ENCODE measurements at regions not wholly inside any gene's neighbourhood (a gene's known extent, or its start where the extent isn't known, plus 50 kb on each side); places are given as distances from the start of the nearest gene placed in this dataset.

GRCh38 chr18:14942275-14942674, 194.3 kb downstream of the ANKRD30B start:
- Histone ChIP-seq H3K27ac (ENCODE audit: low read length) (no peak overlapping the region), H3K36me3 (ENCODE audit: control insufficient read depth, insufficient read depth, low read length) (no peaks in the 10 kb centered on the region), H3K4me1 (ENCODE audit: control insufficient read depth, insufficient read depth, low read length) (no peaks in the 10 kb centered on the region), H3K9me3 (ENCODE audit: control insufficient read depth, insufficient read depth, low read depth, low read length) (no peaks in the 10 kb centered on the region), H3K27me3 (ENCODE audit: control insufficient read depth, insufficient read depth, low read length) (no peaks in the 10 kb centered on the region), H3K4me3 (ENCODE audit: low read depth in 2 of 2, low read length in 2 of 2) (no peak overlapping the region)
- DNase-seq (ENCODE audit: low read depth, low spot score): no peak
- ATAC-seq: no peak
- ChIA-PET CTCF (no interaction called here), POLR2A (no interaction called here)
- in situ Hi-C loops (cut with HindIII; ENCODE audit: low pct_unique_long_range_greater_than_20kb, low sequenced_read_pairs) (no loop called here), intact Hi-C loops (cut with micrococcal nuclease; ENCODE audit: unreplicated experiment) (no loop called here)
- no TSS peak for BruUV-seq (replicated peaks)
- no peak for TF ChIP-seq POLR2AphosphoS5 (IDR thresholded peaks at IDR 0.05; ENCODE audit: low read depth, low read length)
- TF ChIP-seq CTCF (IDR thresholded peaks at IDR 0.05): no peak
- no peak for TF ChIP-seq SIN3A (IDR thresholded peaks at IDR 0.05; ENCODE audit: borderline replicate concordance, insufficient read depth, low read depth, low read length)
- TF ChIP-seq, protein P1, sequence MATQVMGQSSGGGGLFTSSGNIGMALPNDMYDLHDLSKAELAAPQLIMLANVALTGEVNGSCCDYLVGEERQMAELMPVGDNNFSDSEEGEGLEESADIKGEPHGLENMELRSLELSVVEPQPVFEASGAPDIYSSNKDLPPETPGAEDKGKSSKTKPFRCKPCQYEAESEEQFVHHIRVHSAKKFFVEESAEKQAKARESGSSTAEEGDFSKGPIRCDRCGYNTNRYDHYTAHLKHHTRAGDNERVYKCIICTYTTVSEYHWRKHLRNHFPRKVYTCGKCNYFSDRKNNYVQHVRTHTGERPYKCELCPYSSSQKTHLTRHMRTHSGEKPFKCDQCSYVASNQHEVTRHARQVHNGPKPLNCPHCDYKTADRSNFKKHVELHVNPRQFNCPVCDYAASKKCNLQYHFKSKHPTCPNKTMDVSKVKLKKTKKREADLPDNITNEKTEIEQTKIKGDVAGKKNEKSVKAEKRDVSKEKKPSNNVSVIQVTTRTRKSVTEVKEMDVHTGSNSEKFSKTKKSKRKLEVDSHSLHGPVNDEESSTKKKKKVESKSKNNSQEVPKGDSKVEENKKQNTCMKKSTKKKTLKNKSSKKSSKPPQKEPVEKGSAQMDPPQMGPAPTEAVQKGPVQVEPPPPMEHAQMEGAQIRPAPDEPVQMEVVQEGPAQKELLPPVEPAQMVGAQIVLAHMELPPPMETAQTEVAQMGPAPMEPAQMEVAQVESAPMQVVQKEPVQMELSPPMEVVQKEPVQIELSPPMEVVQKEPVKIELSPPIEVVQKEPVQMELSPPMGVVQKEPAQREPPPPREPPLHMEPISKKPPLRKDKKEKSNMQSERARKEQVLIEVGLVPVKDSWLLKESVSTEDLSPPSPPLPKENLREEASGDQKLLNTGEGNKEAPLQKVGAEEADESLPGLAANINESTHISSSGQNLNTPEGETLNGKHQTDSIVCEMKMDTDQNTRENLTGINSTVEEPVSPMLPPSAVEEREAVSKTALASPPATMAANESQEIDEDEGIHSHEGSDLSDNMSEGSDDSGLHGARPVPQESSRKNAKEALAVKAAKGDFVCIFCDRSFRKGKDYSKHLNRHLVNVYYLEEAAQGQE (IDR thresholded peaks at IDR 0.05; ENCODE audit: insufficient read depth in 1 of 2, low read depth in 2 of 2, low read length in 1 of 2): no peak
- no peak for TF ChIP-seq TCF7L2 (IDR thresholded peaks at IDR 0.05; ENCODE audit: low read depth, low read length)

DNA sequence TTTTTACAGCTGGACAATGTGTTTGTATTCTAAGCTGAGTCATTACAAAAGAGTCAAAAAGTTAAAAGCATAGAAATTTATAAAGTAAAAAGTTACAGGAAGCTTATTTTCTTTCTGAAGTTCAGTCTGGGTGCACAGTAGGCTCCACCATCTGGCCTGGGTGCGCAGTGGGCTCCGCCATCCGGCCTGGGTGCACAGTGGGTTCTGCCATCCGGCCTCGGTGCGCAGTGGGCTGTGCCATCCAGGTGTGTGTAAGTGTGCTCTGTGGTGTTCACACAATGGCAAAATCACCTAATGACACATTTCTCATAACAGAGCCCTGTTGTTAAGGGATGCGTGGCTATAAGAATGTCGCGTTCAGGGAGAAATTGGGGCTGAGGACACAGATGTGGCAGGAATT, 195.5 kb downstream of the ANKRD30B start:
- in situ Hi-C loops (cut with HindIII; ENCODE audit: low pct_unique_long_range_greater_than_20kb, low sequenced_read_pairs): no loop called here
- Histone ChIP-seq H3K4me3 (ENCODE audit: low read depth in 2 of 2, low read length in 2 of 2) (no peak overlapping the region), H3K4me1 (ENCODE audit: control insufficient read depth, insufficient read depth, low read length) (no peaks in the 10 kb centered on the region), H3K27ac (ENCODE audit: low read length) (no peak overlapping the region), H3K27me3 (ENCODE audit: control insufficient read depth, insufficient read depth, low read length) (no peaks in the 10 kb centered on the region), H3K9me3 (ENCODE audit: control insufficient read depth, insufficient read depth, low read depth, low read length) (no peaks in the 10 kb centered on the region), H3K36me3 (ENCODE audit: control insufficient read depth, insufficient read depth, low read length) (no peaks in the 10 kb centered on the region)
- ATAC-seq (no peak), DNase-seq (ENCODE audit: low read depth, low spot score) (no peak)
- no TSS peak for BruUV-seq (replicated peaks)
- POLR2A ChIA-PET: no interaction called here
- CTCF ChIA-PET: no interaction called here
- intact Hi-C loops (cut with micrococcal nuclease; ENCODE audit: unreplicated experiment): no loop called here
- no peak for TF ChIP-seq CTCF (IDR thresholded peaks at IDR 0.05)
- no peak for TF ChIP-seq SIN3A (IDR thresholded peaks at IDR 0.05; ENCODE audit: borderline replicate concordance, insufficient read depth, low read depth, low read length)
- TF ChIP-seq TCF7L2 (IDR thresholded peaks at IDR 0.05; ENCODE audit: low read depth, low read length): no peak
- TF ChIP-seq POLR2AphosphoS5 (IDR thresholded peaks at IDR 0.05; ENCODE audit: low read depth, low read length): no peak
- TF ChIP-seq, protein P1 (IDR thresholded peaks at IDR 0.05; ENCODE audit: insufficient read depth in 1 of 2, low read depth in 2 of 2, low read length in 1 of 2): no peak

All from Panc1 (cell line).